ENCODE measurements at regions not wholly inside any gene's neighbourhood (a gene's known extent, or its start where the extent isn't known, plus 50 kb on each side); places are given as distances from the start of the nearest gene placed in this dataset.

DNA sequence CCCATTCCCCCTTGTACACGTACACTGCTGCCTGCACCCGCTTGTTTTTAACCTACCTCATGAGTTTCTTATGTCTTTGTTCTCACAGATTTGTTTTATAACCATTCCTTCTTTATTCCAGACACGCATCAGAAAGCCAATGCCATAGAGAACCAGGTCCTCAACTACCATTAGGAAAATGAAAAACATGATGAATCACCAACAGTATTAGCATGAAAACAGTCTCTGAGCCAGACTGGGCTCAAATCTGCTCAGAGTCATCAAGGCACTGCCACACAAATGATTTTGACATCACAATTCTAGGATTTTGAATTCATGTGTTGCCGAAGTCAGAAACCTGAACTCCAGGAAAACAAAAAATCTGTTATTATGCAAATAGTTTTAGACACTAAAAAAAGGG is 394.1 kb upstream of the GRIA1 start:
- ChIA-PET POLR2A (ENCODE audit: unreplicated experiment) (no interaction called here), CTCF (no interaction called here)

DNA sequence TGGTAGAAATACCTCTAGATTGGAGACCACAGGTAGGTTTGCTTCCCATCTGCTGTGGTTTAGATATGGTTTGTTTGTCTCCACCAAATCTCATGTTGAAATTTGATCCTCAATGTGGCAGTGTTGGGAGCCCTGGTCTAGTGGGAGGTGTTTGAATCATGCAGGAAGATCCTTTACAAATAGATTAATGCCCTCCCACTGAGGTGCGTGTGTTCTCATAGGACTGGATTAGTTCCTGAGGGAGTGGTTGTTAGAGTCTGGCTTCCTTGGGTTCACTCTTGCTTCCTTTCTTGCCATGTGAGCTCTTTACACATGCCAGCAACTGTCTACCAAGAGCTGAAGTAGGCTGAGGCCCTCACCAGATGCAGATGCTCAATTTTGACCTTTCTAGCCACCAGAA is 391.1 kb upstream of the GRIA1 start:
- Histone ChIP-seq H3K27me3 (ENCODE audit: low read length) (no peaks in the 10 kb centered on the region), H4K20me1 (ENCODE audit: low read length) (no peaks in the 10 kb centered on the region), H3K4me1 (ENCODE audit: insufficient read depth, low read length) (no peaks in the 10 kb centered on the region), H3K9me2 (replicated peaks; ENCODE audit: low read length) (no peaks in the 10 kb centered on the region), H3K4me2 (ENCODE audit: low read length) (no peak overlapping the region), H3K79me2 (ENCODE audit: low read length) (no peaks in the 10 kb centered on the region), H2AFZ (ENCODE audit: low read length) (no peak overlapping the region), H3K9me3 (ENCODE audit: low read length) (no peaks in the 10 kb centered on the region), H3K4me3 (ENCODE audit: low read length) (no peak overlapping the region), H3K9ac (ENCODE audit: low read length) (no peak overlapping the region), H3K27ac (ENCODE audit: low read length) (no peak overlapping the region), H3F3A (ENCODE audit: low read length, unreplicated experiment) (no peaks in the 10 kb centered on the region), H3K36me3 (ENCODE audit: low read depth, low read length) (no peaks in the 10 kb centered on the region)
- ATAC-seq (no peak), DNase-seq (no peak)
- TF ChIP-seq EZH2phosphoT487 (IDR thresholded peaks at IDR 0.05; ENCODE audit: borderline replicate concordance, low read length) (no peak), EZH2 (IDR thresholded peaks at IDR 0.05; ENCODE audit: low read length, unreplicated experiment) (no peak)
- TF ChIP-seq, protein P1, sequence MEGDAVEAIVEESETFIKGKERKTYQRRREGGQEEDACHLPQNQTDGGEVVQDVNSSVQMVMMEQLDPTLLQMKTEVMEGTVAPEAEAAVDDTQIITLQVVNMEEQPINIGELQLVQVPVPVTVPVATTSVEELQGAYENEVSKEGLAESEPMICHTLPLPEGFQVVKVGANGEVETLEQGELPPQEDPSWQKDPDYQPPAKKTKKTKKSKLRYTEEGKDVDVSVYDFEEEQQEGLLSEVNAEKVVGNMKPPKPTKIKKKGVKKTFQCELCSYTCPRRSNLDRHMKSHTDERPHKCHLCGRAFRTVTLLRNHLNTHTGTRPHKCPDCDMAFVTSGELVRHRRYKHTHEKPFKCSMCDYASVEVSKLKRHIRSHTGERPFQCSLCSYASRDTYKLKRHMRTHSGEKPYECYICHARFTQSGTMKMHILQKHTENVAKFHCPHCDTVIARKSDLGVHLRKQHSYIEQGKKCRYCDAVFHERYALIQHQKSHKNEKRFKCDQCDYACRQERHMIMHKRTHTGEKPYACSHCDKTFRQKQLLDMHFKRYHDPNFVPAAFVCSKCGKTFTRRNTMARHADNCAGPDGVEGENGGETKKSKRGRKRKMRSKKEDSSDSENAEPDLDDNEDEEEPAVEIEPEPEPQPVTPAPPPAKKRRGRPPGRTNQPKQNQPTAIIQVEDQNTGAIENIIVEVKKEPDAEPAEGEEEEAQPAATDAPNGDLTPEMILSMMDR (conservative IDR thresholded peaks at IDR 0.05; ENCODE audit: low read depth, low read length): no peak
- intact Hi-C loops (cut with micrococcal nuclease): no loop called here
- ChIA-PET POLR2A (ENCODE audit: unreplicated experiment) (no interaction called here), CTCF (no interaction called here)
- no TSS peak for BruUV-seq (replicated peaks)

More for the DNA sequence above, 394.1 kb upstream of the GRIA1 start:
- no peak overlapping the region for H3K9ac ChIP-seq (ENCODE audit: low read length)
- H3K27ac ChIP-seq (ENCODE audit: low read length): no peak overlapping the region
- H2AFZ ChIP-seq (ENCODE audit: low read length): no peak overlapping the region
- H3K9me2 ChIP-seq (replicated peaks; ENCODE audit: low read length): no peaks in the 10 kb centered on the region
- H3K79me2 ChIP-seq (ENCODE audit: low read length): no peaks in the 10 kb centered on the region
- H3K27me3 ChIP-seq (ENCODE audit: low read length): no peaks in the 10 kb centered on the region
- no peaks in the 10 kb centered on the region for H3K4me1 ChIP-seq (ENCODE audit: insufficient read depth, low read length)
- no peaks in the 10 kb centered on the region for H4K20me1 ChIP-seq (ENCODE audit: low read length)
- DNase-seq: no peak
- BruUV-seq (replicated peaks): no TSS peak
- ATAC-seq: no peak
- H3F3A ChIP-seq (ENCODE audit: low read length, unreplicated experiment): no peaks in the 10 kb centered on the region
- intact Hi-C loops (cut with micrococcal nuclease): no loop called here
- H3K4me3 ChIP-seq (ENCODE audit: low read length): no peak overlapping the region
- no peak overlapping the region for H3K4me2 ChIP-seq (ENCODE audit: low read length)
- H3K36me3 ChIP-seq (ENCODE audit: low read depth, low read length): no peaks in the 10 kb centered on the region
- H3K9me3 ChIP-seq (ENCODE audit: low read length): no peaks in the 10 kb centered on the region
- TF ChIP-seq, protein P1 (conservative IDR thresholded peaks at IDR 0.05; ENCODE audit: low read depth, low read length): no peak
- no peak for TF ChIP-seq EZH2phosphoT487 (IDR thresholded peaks at IDR 0.05; ENCODE audit: borderline replicate concordance, low read length)
- no peak for TF ChIP-seq EZH2 (IDR thresholded peaks at IDR 0.05; ENCODE audit: low read length, unreplicated experiment)

DNA sequence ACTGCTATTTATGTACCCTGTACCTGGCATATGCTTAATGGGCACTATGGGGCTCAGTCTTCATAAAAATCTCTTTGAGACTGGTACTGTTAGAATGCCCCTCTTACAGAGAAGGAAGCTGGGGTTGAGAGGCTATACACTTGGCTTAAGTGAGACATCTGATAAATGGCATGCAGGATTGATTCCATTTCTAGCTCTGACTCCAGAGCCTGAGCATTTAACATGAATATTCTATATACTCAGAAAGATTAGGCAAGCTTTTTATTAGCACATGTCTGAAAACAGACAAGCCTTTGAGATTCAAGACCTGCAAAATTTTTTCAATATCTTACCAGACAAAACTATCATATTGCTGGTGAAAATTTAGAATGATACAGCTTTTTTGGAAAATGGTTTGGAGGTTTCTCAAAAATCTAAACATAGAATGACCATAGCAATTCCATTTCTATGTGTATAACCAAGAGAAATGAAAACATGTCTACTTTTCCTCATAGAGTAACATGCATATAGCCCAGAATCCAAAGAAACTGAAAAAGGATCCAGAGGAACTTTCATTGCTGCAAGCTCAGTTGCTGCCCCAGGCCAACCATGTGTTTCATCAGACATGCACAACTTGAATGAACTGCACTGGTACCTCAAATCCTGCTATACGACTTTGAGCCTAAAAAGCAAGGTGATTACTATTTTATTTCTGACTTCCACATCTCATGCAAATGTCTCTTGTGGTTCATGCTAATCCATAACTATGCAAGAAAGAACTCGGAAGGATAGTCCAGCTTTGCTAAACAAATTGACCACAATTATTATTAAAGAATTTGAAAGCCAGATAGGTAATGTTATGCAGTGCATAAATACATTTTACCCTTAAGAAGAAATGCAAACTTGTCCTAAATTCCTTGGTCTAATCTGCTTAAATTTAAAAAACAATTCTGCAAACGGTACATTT is 389.0 kb upstream of the GRIA1 start:
- ChIA-PET CTCF (no interaction called here), POLR2A (ENCODE audit: unreplicated experiment) (no interaction called here)
- Histone ChIP-seq H3K4me1 (ENCODE audit: insufficient read depth, low read length) (no peaks in the 10 kb centered on the region), H3K27me3 (ENCODE audit: low read length) (no peaks in the 10 kb centered on the region), H4K20me1 (ENCODE audit: low read length) (no peaks in the 10 kb centered on the region), H3K4me3 (ENCODE audit: low read length) (no peak overlapping the region), H2AFZ (ENCODE audit: low read length) (no peak overlapping the region), H3K9me2 (replicated peaks; ENCODE audit: low read length) (no peaks in the 10 kb centered on the region), H3K27ac (ENCODE audit: low read length) (no peak overlapping the region), H3K36me3 (ENCODE audit: low read depth, low read length) (no peaks in the 10 kb centered on the region), H3K4me2 (ENCODE audit: low read length) (no peak overlapping the region), H3K79me2 (ENCODE audit: low read length) (no peaks in the 10 kb centered on the region), H3K9ac (ENCODE audit: low read length) (no peak overlapping the region), H3K9me3 (ENCODE audit: low read length) (peaks cover 6% of the 10 kb centered on the region; the same call in 1 of the 2 replicates), H3F3A (ENCODE audit: low read length, unreplicated experiment) (no peaks in the 10 kb centered on the region)
- TF ChIP-seq, protein P1 (conservative IDR thresholded peaks at IDR 0.05; ENCODE audit: low read depth, low read length): no peak
- no peak for TF ChIP-seq EZH2phosphoT487 (IDR thresholded peaks at IDR 0.05; ENCODE audit: borderline replicate concordance, low read length)
- BruUV-seq (replicated peaks): no TSS peak
- DNase-seq: no peak
- no peak for ATAC-seq
- intact Hi-C loops (cut with micrococcal nuclease): no loop called here
